ENCODE measurements at regions not wholly inside any gene's neighbourhood (a gene's known extent, or its start where the extent isn't known, plus 50 kb on each side); places are given as distances from the start of the nearest gene placed in this dataset.

DNA sequence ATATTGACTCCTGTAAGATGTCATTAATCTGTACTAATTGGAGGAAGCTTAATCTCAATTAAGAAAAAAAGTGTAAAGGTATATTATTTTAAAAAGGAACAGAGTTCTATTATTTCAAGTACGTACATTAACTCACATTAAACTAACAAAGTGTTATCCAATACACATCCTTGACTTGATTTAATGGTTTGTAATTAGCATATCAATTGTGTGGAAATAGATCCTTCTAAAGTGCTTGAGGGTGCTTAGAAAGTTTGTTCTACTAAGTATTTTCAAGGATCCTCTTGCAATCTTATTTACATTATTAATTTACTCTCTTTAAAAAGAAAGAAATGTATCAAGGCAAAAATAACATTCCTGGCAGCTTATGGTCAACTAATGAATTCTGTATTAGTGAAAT lies 720.3 kb downstream of the KCNJ3 start:
- Mint-ChIP-seq H3K4me3 (no peak overlapping the region), H3K9me3 (peaks cover 7% of the 10 kb centered on the region)

DNA sequence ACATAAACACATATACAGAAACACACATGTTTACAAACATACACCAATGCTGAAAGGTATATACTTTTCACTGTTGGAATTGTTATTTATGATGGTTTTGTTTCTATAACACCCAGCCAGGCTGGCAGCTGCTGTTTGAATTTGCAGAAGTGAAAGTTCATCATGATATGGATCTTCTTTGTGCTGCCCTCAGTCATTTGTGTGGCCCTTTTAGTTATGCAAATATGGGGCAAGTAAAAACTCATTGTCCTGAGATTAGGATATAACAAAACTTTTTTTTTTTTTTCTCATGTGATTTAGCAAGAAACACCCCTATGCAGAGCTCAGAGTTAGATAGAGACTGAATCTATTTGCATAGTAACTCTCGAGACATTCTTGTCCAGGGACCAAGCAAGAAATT lies 714.1 kb downstream of the KCNJ3 start:
- H3K36me3 Mint-ChIP-seq (ENCODE audit: low read depth) = no peaks in the 10 kb centered on the region
- TF ChIP-seq, protein P1, sequence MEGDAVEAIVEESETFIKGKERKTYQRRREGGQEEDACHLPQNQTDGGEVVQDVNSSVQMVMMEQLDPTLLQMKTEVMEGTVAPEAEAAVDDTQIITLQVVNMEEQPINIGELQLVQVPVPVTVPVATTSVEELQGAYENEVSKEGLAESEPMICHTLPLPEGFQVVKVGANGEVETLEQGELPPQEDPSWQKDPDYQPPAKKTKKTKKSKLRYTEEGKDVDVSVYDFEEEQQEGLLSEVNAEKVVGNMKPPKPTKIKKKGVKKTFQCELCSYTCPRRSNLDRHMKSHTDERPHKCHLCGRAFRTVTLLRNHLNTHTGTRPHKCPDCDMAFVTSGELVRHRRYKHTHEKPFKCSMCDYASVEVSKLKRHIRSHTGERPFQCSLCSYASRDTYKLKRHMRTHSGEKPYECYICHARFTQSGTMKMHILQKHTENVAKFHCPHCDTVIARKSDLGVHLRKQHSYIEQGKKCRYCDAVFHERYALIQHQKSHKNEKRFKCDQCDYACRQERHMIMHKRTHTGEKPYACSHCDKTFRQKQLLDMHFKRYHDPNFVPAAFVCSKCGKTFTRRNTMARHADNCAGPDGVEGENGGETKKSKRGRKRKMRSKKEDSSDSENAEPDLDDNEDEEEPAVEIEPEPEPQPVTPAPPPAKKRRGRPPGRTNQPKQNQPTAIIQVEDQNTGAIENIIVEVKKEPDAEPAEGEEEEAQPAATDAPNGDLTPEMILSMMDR (IDR thresholded peaks at IDR 0.05) = no peak

More for the DNA sequence above, 720.3 kb downstream of the KCNJ3 start:
- no peaks in the 10 kb centered on the region for H3K4me1 Mint-ChIP-seq
- H3K27ac Mint-ChIP-seq = no peak overlapping the region
- H3K27me3 Mint-ChIP-seq (ENCODE audit: low read depth, poor library complexity) = no peaks in the 10 kb centered on the region
- no peaks in the 10 kb centered on the region for H3K36me3 Mint-ChIP-seq (ENCODE audit: low read depth)
- DNase-seq = no peak
- TF ChIP-seq, protein P1 (IDR thresholded peaks at IDR 0.05) = no peak

DNA sequence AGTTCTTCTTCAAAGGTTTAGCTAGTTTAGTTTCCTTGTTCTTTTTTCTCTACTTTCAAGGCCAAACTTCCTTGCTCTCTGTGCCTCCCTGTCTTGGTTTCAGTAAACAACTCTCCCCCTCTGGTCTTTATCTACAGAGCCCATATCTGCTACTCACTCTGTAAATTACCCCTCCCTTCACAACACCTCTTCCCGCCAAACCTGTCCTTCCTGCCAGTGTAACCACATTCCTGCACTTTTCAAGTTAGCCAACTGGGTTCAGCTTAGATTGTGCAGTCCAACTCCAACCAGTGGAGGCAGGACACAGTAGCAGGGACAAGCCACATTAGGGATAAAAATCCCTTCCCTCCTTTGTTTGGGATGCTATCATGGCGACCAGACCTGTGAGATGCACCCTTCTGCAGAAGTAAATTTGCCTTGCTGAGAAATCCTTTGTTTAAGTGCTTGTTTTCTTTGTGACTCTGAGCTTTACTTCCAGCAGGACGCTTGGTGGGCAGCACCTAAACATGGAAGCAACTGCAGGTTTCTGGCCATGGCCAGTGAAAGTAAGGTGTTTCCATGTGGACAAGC lies 706.0 kb downstream of the KCNJ3 start:
- Mint-ChIP-seq H3K27ac (no peak overlapping the region), H3K9me3 (peaks cover 25% of the 10 kb centered on the region)

More for the DNA sequence above, 714.1 kb downstream of the KCNJ3 start:
- H3K4me3 Mint-ChIP-seq = no peak overlapping the region
- no peaks in the 10 kb centered on the region for H3K4me1 Mint-ChIP-seq
- H3K27ac Mint-ChIP-seq = no peak overlapping the region
- no peak for DNase-seq
- peaks cover 7% of the 10 kb centered on the region for H3K9me3 Mint-ChIP-seq
- no peaks in the 10 kb centered on the region for H3K27me3 Mint-ChIP-seq (ENCODE audit: low read depth, poor library complexity)

DNA sequence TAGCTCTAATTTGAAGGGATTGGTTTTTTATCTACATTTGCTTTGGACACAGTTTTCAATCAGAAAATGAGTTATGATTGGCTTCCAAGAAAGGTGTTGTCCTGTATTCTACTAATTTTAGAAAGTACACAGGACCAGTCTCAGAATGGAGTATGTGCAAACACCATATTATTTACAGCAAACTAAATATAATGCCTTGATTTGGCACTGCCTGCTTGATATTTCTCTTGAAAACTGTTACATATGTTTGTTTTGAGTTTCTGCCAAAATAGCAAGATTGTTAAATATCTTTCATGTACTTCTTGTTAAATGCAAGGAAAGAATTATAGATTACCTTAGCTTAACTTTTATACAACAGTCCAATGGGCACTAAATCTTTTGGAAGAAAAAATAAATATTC lies 694.9 kb downstream of the KCNJ3 start:
- Mint-ChIP-seq H3K4me1 (no peaks in the 10 kb centered on the region), H3K27ac (no peak overlapping the region), H3K27me3 (ENCODE audit: low read depth, poor library complexity) (no peaks in the 10 kb centered on the region), H3K36me3 (ENCODE audit: low read depth) (no peaks in the 10 kb centered on the region), H3K9me3 (no peaks in the 10 kb centered on the region), H3K4me3 (no peak overlapping the region)
- DNase-seq = no peak
- TF ChIP-seq, protein P1 (IDR thresholded peaks at IDR 0.05) = no peak

More for the DNA sequence above, 706.0 kb downstream of the KCNJ3 start:
- TF ChIP-seq, protein P1 (IDR thresholded peaks at IDR 0.05) = no peak
- H3K4me3 Mint-ChIP-seq = no peak overlapping the region
- H3K36me3 Mint-ChIP-seq (ENCODE audit: low read depth) = peaks cover 7% of the 10 kb centered on the region
- H3K27me3 Mint-ChIP-seq (ENCODE audit: low read depth, poor library complexity) = peaks cover 3% of the 10 kb centered on the region
- no peaks in the 10 kb centered on the region for H3K4me1 Mint-ChIP-seq
- no peak for DNase-seq

DNA sequence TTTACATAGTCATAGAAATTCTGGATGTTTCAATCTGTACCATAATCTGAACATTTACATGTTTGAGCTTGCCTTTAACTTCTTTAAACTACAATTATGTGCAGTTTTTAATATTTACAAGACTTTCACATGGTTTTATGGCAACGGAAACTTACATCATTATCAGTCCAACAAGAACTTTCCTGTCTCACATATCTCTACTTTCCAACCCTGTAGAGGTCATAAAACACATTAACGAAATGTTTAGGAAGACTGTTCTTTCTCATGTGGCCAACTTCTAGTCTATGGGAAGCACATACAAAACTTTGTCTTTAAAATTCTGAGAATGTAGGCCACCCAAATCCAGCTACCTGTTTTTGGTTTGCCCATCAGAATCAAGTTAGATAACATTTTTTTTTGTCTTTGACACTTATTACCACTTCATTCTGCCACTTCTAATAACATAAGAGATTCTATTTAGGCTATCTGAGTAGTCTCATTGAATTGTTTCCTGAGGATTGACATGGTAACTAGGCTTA lies 693.2 kb downstream of the KCNJ3 start:
- TF ChIP-seq, protein P1 (IDR thresholded peaks at IDR 0.05) = no peak
- no peak for DNase-seq

DNA sequence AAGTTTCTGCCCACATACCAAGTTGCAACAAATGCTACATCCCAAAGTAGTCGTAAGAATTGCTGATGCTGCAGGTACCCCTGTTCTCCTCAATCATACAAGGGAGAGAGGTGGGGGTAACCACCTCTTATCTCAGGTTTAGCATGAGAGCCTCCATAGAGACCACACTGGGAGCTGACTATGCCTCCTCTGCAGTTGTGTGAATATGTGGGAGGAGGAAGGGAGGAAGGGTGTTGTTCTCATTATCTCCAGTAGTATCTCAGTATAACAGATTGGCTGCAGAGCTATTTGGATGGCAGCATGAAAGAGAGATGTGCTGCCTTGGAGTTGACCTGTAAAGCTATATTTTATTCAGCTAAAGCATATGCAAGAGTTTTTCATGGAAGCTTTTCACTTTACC lies 690.7 kb downstream of the KCNJ3 start:
- TF ChIP-seq, protein P1 (IDR thresholded peaks at IDR 0.05) = no peak
- Mint-ChIP-seq H3K9me3 (no peaks in the 10 kb centered on the region), H3K36me3 (ENCODE audit: low read depth) (no peaks in the 10 kb centered on the region), H3K4me1 (no peaks in the 10 kb centered on the region), H3K27me3 (ENCODE audit: low read depth, poor library complexity) (no peaks in the 10 kb centered on the region), H3K4me3 (no peak overlapping the region), H3K27ac (no peak overlapping the region)
- DNase-seq = no peak

More for the DNA sequence above, 693.2 kb downstream of the KCNJ3 start:
- no peaks in the 10 kb centered on the region for H3K36me3 Mint-ChIP-seq (ENCODE audit: low read depth)
- H3K4me1 Mint-ChIP-seq = no peaks in the 10 kb centered on the region
- no peak overlapping the region for H3K27ac Mint-ChIP-seq
- H3K27me3 Mint-ChIP-seq (ENCODE audit: low read depth, poor library complexity) = no peaks in the 10 kb centered on the region
- no peak overlapping the region for H3K4me3 Mint-ChIP-seq
- no peaks in the 10 kb centered on the region for H3K9me3 Mint-ChIP-seq
